DND-41 (cell line): ENCODE measurements at regions not wholly inside any gene's neighbourhood (a gene's known extent, or its start where the extent isn't known, plus 50 kb on each side); places are given as distances from the start of the nearest gene placed in this dataset.

Source experiments
- CTCF ChIP-seq: IDR thresholded peaks from 2 replicates; pipeline ENCODE4 v1.5.1; 2012; ENCODE audit warnings: borderline replicate concordance, low read length, moderate library complexity, mild to moderate bottlenecking; ENCODE audit not compliant: poor library complexity, severe bottlenecking; ENCODE audit errors: extremely low read depth
- EZH2 ChIP-seq: IDR thresholded peaks from 3 replicates; pipeline ENCODE4 v1.6.1; 2012; ENCODE audit warnings: borderline replicate concordance, low read depth, mild to moderate bottlenecking, moderate library complexity, low read length, inconsistent platforms; ENCODE audit not compliant: severe bottlenecking

- TF ChIP-seq CTCF (no peak), EZH2 (no peak)
Observed at GRCh38 chrX:147635186-147635585, 276.5 kb upstream of the FMR1 start.
